Adrenal gland (tissue), 9 donors: ENCODE measurements at regions not wholly inside any gene's neighbourhood (a gene's known extent, or its start where the extent isn't known, plus 50 kb on each side); places are given as distances from the start of the nearest gene placed in this dataset.
"Not testable (repeated sequence)": the region's sequence is repeated elsewhere in the genome, so short reads cannot be mapped to it uniquely, and the experiment has no call there.

Experiments
- DNase-seq, 7 donors: peaks; one replicate each; pipeline ENCODE4 v3.0.0-alpha.2; 2019 to 2020
- H3K27ac ChIP-seq, 5 donors: fragments of 200-600 bp; sonication (generic) in 4 of 5; 1 replicate in 3 of 5; 2 replicates in 2 of 5; pipeline versions ENCODE4 v1.5.1 to v1.8.0; 2016 to 2020; ENCODE audit warnings: mild to moderate bottlenecking in 1 of 5
- H3K27me3 ChIP-seq: fragments of 200-600 bp; 2 replicates; pipeline ENCODE4 v1.8.0; 2021
- H3K36me3 ChIP-seq, 2 donors: fragments of 200-600 bp; replicated peaks in 1 of 2; 1 replicate in 1 of 2; 2 replicates in 1 of 2; pipeline versions ENCODE4 v1.5.1 to v1.8.0; 2018 to 2022
- H3K4me1 ChIP-seq, 2 donors: fragments of 200-600 bp; replicated peaks in 1 of 2; 1 replicate in 1 of 2; 2 replicates in 1 of 2; pipeline versions ENCODE4 v1.5.1 to v1.8.0; 2018 to 2021
- H3K4me3 ChIP-seq, 4 donors: fragments of 200-600 bp; sonication (generic) in 3 of 4; one replicate each; pipeline ENCODE4 v1.5.1; 2016 to 2018
- H3K9me3 ChIP-seq, 3 donors: fragments of 200-600 bp; sonication (generic) in 1 of 3; replicated peaks in 1 of 3; 1 replicate in 2 of 3; 2 replicates in 1 of 3; pipeline versions ENCODE4 v1.5.1 to v1.8.0; 2016 to 2021
- CTCF ChIP-seq, 6 experiments: fragments of 450-650 bp in 4 of 6; fragments of 200-600 bp in 2 of 6; sonication (generic) in 1 of 6; IDR thresholded peaks; 1 replicate in 5 of 6; 2 replicates in 1 of 6; pipeline versions ENCODE4 v1.5.1 to v1.8.0; 2016 to 2021; ENCODE audit warnings: antibody characterized with exemption in 6 of 6, mild to moderate bottlenecking in 2 of 6, moderate library complexity in 1 of 6
- POLR2A ChIP-seq, 2 donors: fragments of 450-650 bp; IDR thresholded peaks; one replicate each; pipeline ENCODE4 v1.6.1; 2017; ENCODE audit warnings: antibody characterized with exemption in 2 of 2, mild to moderate bottlenecking in 2 of 2, moderate library complexity in 1 of 2
- WGBS, 4 donors: extraction: QIAGEN DNeasy Blood & Tissue Kit in 2 of 4; methylation state at CpG; one replicate each; pipeline versions ENCODE4 v1.1.5 to v1.1.7; 2013 to 2017; 5-methylcytosine and 5-hydroxymethylcytosine counted together
- intact Hi-C, 2 donors: fragments of 100-400 bp; cut with DNase I; formaldehyde crosslinking; loops; one replicate each; pipeline versions ENCODE4 v1.14.1 to v1.15.0; 2022 to 2023
- donor health status: healthy with polysubstance abuse.
- donor health status: Bipolar disorder and iron deficiency.
- donor health status: DM: yes; HTN: yes; CAD: no.
- donor health status: DM: no; HTN: no; CAD: no.
- donor health status: DM: no; HTN: no; CAD: no.

GRCh38 chr15:26260517-26261133 is 397.5 kb upstream of the ATP10A start:
- WGBS, 4 donors, result 40 to 60% (median 44%) methylated on average over 11 to 17 of the region's 17 CpGs
- no peak overlapping the region for H3K27ac ChIP-seq
- DNase-seq, result peak in 6 of 7 donors; percentile 16 to 35 (median 30)
- H3K4me3 ChIP-seq, result no peak overlapping the region
- intact Hi-C loops, result no loop called here
- TF ChIP-seq POLR2A (IDR thresholded peaks at IDR 0.05), result no peak
- TF ChIP-seq CTCF (IDR thresholded peaks at IDR 0.05), result peak; percentile 44 to 73 (median 64)
- no peaks in the 10 kb centered on the region for H3K36me3 ChIP-seq
- H3K27me3 ChIP-seq, result no peaks in the 10 kb centered on the region
- H3K9me3 ChIP-seq, result no peaks in the 10 kb centered on the region
- no peaks in the 10 kb centered on the region for H3K4me1 ChIP-seq

- no peaks in the 10 kb centered on the region for H3K27me3 ChIP-seq
- no peaks in the 10 kb centered on the region for H3K36me3 ChIP-seq
- DNase-seq, result no peak
- WGBS, 4 donors, result 51 to 68% (median 54%) methylated on average over 2 of the region's 2 CpGs
- H3K4me3 ChIP-seq, result no peak overlapping the region
- intact Hi-C loops, result no loop called here
- no peak for TF ChIP-seq CTCF (IDR thresholded peaks at IDR 0.05)
- no peak for TF ChIP-seq POLR2A (IDR thresholded peaks at IDR 0.05)
- H3K9me3 ChIP-seq, result no peaks in the 10 kb centered on the region
- H3K4me1 ChIP-seq, result no peaks in the 10 kb centered on the region
- no peak overlapping the region for H3K27ac ChIP-seq
Observed at GRCh38 chr15:26259581-26259980, 396.5 kb upstream of the ATP10A start.

- H3K27me3 ChIP-seq, H3K27ac ChIP-seq, DNase-seq, H3K36me3 ChIP-seq, H3K4me3 ChIP-seq, intact Hi-C loops, H3K9me3 ChIP-seq, H3K4me1 ChIP-seq: not testable (repeated sequence)
- 70 to 80% (median 76%) methylated on average over 11 of the region's 11 CpGs for WGBS, 4 donors
Observed at GRCh38 chr15:26244782-26245181, 381.7 kb upstream of the ATP10A start.

- intact Hi-C loops, result no loop called here
- TF ChIP-seq POLR2A (IDR thresholded peaks at IDR 0.05) (no peak), CTCF (IDR thresholded peaks at IDR 0.05) (no peak)
- no peaks in the 10 kb centered on the region for H3K4me1 ChIP-seq
- H3K27me3 ChIP-seq, result no peaks in the 10 kb centered on the region
- H3K27ac ChIP-seq, result no peak overlapping the region
- DNase-seq, result no peak
- H3K9me3 ChIP-seq, result no peaks in the 10 kb centered on the region
- H3K36me3 ChIP-seq, result no peaks in the 10 kb centered on the region
- no peak overlapping the region for H3K4me3 ChIP-seq
- 80 to 100% (median 84%) methylated on average over 1 of the region's 1 CpG for WGBS, 4 donors
Observed at GRCh38 chr15:26243382-26243781, 380.3 kb upstream of the ATP10A start.

- H3K4me3 ChIP-seq, result no peak overlapping the region
- TF ChIP-seq POLR2A (IDR thresholded peaks at IDR 0.05) (no peak), CTCF (IDR thresholded peaks at IDR 0.05) (no peak)
- H3K27ac ChIP-seq, result no peak overlapping the region
- 67 to 77% (median 71%) methylated on average over 9 of the region's 9 CpGs for WGBS, 4 donors
- no peaks in the 10 kb centered on the region for H3K9me3 ChIP-seq
- no peaks in the 10 kb centered on the region for H3K36me3 ChIP-seq
- no peaks in the 10 kb centered on the region for H3K27me3 ChIP-seq
- no peaks in the 10 kb centered on the region for H3K4me1 ChIP-seq
- DNase-seq, result no peak
- intact Hi-C loops, result no loop called here
Observed at GRCh38 chr15:26242565-26243071, 379.5 kb upstream of the ATP10A start.
